SK-N-DZ (cell line): ENCODE measurements at regions not wholly inside any gene's neighbourhood (a gene's known extent, or its start where the extent isn't known, plus 50 kb on each side); places are given as distances from the start of the nearest gene placed in this dataset.
"Not testable (repeated sequence)": the region's sequence is repeated elsewhere in the genome, so short reads cannot be mapped to it uniquely, and the experiment has no call there.

ENCODE experiments used
- DNase-seq: peaks from one replicate; pipeline ENCODE4 v3.0.0-alpha.2; 2015; ENCODE audit warnings: low spot score

DNA sequence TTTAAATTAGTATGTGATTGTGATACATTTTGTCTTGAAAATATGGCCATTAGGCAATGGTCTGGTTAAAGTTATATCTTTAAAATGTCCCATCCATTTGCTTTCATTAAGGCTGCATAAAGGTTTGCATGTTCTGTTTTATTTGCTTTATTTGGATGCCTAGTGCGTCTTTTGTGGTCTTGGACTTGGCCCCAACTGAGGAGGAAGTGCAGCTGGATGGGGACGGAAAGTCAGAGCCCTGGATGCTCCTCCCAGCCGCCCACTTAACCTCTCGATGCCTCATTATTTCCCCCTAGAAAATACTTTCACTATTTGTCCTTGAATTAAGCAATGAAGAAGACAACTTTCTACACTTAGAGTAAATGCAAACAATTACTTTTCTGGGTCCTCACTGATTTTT lies 898.2 kb downstream of the MCTP2 start:
- DNase-seq: no peak

DNA sequence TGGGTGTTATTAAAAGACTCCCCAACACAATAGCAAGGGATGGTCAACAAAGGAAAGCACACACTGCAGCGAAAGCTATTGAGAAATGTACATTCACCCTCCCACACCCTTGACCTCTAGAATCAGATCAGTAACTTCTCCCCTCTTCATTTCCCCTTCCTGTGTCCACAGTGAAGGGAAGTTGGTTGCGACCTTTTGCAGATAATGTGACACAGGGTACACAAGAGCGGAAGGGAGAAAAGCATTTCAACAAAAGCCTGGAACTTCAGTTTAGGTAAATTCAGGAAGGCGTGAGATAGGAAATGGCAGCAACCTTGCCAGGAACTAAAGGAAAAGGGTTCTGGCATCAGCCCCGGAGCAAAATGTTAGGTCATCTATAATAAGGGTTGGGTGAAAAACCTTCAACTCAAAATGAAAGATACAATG lies 899.8 kb downstream of the MCTP2 start:
- DNase-seq: no peak

DNA sequence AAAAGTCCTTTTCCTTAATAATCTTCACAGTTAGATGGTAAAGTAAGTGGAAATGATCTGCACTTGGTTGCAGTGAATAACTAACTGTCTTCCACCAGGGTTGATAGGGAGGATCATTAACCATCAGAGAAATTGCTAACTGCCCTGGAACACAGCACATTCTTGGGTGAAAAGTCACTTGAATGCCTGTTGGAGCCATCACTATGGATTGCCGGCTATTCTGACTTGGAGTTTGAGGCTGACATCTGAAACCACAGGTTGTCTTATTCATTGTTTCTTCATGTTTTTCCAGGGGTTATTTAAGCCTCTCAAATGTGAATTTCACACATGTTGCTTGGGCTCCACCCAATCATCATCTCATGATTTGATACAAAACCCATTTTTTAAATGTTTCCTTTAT lies 901.4 kb downstream of the MCTP2 start:
- no peak for DNase-seq

DNA sequence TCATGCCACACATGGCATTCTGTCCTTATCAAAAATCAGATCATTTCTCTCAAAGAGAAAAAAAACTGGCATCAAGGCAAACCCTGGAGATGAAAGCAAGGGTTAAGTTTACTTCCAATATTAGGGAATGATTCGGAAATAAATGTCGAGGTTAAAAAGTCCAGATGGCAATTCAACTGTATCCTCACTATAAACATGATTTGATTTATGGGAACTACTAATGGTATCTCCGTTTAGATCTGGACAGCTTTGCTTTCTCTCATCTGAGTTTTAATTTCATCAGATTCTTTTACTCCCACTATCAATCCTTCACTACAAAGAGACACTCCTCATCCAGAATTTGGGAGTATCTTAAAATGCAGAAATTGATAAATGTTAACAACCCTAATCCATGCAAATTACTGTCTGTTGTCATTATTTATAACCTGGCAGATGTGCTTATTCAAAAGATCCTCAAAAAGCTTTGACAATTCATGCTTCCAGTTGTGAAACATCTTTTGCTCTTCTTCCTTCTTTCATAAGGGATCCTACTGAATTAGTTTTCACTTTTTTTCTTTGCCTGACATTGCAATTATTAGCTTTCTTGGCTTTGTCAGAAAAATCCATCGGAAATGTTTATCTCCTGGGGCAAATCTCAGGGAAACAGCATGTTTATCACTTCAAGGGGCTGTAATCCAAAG lies 903.2 kb downstream of the MCTP2 start:
- DNase-seq: no peak

DNA sequence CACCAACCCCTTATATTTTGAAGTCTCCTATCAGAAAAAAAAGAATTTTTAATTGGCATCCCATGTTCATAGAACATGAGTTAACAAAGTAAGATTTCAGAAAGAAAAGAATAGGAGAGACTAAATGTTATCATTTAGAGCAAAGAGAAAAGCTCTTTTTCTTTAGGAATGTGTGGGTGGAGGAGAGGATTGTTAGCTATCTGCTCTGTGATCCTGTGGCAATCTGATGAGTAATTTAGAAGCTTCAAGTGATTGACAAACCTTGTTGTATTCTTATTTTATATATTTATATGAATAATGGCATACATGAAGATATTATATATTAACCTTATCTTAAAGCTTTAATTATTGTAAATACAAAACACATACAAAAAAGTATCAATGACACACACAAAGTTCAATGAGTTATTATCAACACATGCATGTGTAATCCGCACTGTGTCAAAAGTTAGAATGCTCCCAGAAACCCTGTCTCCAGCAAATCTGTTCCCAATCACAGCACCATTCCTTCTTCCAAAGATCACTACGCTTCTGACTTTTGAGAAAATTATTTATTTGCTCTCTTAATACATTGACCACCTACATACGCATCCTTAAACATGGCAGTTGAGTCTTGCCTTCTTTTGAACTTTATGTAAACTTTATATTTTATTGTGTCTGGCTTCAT lies 907.4 kb downstream of the MCTP2 start:
- DNase-seq: no peak

DNA sequence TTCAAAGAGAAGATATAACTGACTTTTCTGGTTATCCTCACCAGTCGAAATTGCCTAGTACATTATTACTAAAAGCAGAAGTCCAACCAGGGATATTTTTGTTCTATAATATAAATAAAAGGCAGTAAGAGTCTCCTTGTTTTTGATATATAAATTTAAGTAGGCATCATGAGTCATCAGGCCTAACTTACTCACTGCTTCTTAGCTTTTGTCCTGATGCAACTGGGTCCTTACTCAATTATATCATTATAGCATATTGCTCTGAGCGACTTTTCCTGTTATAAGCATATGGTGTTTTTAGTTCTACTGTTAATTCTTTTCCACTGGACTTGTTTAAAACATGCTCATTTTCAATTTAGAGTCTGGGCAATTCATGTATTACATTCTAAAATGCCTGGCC lies 910.1 kb downstream of the MCTP2 start:
- no peak for DNase-seq

DNA sequence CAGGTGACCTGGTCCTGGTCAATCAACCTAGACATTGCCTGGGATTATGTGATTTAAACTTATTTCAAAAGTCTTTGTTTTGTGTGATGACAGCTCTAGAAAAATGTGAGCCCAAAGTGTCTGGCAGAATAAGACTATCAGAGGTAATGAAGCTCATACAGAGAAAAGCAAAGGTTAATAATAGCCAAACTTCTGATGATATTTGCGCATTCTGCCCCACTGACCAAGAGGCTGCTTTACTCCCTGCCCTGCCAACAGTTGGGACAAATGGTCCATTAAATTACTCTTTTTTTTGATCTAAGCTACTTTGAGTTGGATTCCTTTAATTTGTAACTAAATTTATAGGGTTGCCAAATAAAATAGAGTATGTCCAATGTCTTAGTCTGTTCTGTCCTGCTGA lies 911.2 kb downstream of the MCTP2 start:
- DNase-seq: no peak

DNA sequence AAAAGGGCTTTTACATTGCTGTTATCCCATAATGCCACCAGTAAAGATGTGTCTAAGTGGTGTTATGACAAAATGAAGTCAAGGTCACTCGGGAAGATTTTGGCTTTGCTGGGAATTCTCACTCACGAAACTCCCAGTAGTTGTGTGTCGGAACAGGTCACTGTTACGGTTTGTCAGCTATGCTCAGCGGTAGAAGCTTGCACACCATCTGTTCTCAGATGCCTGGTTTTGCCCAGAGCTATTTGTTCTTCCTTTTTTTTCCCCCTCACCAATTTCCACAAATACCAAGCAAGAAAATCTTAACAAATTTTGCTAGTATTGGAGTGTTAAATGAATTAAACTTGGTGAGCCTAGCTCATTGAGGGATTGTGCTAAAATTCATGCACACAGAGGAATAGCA lies 915.1 kb downstream of the MCTP2 start:
- DNase-seq: no peak

DNA sequence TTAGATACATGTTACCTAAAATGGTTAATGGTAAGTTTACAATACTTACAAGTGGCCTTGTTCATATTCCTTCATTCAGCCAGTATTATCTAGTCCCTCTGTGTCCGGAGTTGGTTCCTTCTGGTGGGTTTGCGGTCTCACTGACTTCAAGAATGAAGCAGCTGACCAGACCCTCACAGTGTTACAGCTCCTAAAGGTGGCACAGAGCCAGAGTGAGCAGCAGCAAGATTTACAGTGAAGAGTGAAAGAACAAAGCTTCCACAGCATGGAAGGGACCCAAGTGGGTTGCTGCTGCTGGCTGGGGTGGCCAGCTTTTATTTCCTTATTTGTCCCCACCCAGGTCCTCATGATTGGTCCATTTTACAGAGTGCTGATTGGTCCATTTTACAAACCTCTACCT lies 916.8 kb downstream of the MCTP2 start:
- no peak for DNase-seq

DNA sequence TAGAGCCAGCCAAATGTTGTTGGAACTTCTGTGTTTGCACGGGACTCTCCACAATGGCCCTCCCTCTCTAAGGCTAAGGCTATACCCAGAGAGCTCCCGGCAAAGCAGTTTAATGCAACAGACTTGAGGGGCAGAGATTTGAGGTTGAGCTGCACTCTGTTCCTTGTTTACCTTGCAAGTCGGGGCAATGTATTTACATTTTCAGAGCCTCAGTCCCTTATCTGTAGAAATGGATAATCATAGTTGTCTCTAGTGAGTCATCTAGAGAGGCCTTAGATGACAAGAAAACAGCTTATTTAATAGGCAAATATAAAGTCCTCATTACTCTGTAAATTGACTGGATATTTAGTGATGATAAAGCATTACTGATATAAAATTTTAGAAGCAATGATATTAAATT lies 917.7 kb downstream of the MCTP2 start:
- DNase-seq: no peak

DNA sequence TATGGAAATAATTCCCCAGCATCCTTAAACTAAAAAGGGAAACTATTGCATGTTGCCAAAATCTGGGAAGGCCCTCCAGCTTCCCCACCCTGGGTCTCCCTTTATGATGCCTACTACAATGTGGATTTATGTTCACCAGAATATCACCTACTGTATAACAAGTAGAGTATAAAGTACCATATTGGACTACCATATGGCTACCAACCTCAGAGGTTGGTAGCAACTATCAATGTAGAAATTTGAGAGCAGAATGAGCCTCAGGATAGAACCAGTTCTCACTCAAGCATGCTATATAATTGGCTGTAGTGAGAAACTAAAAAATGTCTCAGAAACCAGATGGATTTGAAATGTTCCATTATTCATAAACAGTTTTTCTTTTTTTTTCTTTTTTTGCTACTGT lies 918.4 kb downstream of the MCTP2 start:
- DNase-seq: no peak

DNA sequence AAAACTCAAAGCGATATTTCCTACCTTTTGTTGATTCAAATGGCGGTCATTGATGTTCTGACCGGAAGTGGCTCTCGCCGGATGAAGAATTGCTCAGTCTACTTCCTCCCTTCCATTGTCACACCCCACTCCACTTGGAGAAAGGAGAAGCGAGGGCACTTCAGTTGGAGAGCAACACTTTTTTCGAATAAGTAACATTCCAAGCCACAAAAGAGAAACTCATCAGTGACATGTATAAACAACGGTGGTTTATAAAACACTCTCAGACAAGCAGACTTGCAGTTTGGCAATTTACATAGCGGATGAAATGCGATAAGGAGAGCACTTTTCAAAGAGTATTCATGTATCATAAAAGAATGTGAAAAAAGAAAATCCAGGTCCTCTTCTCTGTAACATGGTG lies 919.1 kb downstream of the MCTP2 start:
- no peak for DNase-seq

DNA sequence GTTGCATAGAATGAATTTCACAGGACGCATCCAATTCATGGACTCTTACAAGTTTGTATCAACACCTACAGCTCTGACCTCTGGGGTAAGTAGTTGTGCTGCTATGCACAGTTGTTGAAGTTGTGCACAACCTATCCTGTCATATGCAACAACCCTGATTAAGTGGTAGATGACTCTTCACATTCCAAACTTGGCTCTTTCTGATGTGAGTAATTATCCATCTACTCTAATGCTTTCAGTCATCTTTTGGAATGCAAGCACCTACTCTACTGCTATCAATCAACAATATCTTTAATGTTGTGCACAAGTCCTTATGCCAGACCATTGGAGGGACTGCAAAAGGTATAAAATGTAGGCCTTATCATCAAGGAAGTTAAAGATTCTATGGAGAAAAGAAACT lies 921.4 kb downstream of the MCTP2 start:
- no peak for DNase-seq

DNA sequence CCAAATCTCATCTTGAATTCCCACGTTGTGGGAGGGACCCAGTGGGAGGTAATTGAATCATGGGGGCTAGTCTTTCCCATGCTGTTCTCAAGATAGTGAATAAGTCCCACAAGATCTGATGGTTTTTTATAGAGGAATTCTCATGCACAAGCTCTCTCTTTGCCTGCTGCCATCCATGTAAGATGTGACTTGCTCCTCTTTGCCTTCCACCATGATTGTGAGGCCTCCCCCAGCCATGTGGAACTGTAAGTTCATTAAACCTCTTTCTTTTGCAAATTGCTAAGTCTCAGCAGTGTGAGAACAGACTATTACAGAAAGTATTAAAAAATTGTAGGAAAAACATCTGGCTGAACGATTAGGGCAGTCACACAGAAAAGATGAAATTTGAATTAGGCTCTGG lies 921.8 kb downstream of the MCTP2 start:
- not testable (repeated sequence) for DNase-seq

DNA sequence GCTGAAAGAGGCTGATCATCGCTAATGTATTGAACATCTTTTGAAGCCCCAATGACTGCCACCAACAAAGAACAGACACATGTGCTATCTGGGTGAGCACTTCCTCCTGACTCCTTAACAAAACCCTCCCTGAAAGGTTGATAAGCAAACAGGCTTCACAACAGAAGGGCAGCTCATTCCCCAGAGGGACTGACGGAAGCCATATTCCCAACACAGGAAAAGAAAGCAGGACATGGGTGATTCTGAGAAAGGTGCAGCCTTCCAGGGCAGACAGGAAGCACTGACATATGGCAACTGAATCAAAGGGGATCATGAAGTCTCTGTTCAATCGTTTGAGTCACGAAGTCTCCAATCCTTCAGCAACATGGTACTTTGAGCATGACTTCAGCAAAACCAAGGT lies 929.0 kb downstream of the MCTP2 start:
- DNase-seq: no peak

DNA sequence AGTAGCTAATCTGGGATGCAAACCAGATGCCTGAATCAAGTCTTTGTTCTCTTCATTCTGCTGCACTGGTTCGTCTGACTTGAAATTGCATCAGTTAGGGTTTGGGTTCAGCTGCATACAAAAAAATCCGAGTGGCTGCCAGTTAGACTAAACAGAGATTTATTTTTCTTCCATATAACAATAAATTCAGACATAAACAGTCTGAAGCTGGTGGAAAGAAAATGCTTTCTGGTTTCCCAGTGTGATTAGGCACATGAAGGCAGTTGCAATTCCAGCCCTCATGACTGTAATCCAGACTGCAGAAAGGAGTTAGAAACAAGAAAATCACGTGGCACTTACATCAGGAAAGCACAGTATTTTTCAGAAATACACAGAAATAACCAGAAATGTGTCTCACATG lies 930.7 kb downstream of the MCTP2 start:
- DNase-seq: no peak

DNA sequence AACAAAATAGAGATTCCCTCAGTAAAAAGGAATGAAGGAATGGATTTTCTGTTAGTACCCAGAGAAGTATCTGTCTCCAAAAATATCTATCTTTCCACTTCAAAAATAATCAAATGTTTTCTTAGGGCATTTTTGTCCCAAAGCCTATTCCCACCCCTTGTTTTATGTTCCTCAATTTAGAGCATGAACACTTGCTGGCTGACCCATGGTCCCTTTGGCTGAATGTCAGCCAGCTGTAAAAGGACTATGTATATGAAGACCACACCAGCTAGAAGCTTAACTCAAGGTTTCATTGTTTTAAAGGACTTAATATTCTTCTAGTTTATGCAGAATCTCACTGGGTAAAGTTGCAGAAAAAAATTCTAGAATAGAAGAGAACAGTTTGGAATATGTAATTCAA lies 931.2 kb downstream of the MCTP2 start:
- no peak for DNase-seq

DNA sequence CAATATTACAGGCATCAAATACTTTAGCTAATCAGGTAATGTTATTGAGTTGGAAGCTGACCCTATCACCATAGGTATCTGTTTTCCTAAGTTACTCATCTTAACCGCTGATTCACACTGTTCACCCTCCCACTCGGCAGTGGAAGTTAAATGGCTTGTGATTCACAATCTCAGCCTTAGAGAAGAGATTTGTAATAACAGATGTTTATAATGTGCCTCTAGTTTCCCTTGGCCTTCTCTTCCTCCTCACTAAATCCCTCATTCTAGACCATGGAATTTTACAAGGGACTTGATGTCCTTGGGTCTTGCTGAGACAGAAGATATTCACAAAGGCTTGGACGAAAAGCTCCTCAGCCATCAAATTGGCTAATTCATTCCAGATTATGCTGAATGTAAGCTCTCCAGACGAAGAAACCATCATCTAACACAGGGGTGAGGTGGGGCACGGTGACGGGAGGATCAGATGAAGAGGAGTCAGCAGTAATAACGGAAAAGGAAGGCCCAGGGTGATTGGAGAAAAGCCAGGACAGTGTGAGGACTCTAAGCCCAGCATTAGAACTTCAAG lies 931.7 kb downstream of the MCTP2 start:
- no peak for DNase-seq

DNA sequence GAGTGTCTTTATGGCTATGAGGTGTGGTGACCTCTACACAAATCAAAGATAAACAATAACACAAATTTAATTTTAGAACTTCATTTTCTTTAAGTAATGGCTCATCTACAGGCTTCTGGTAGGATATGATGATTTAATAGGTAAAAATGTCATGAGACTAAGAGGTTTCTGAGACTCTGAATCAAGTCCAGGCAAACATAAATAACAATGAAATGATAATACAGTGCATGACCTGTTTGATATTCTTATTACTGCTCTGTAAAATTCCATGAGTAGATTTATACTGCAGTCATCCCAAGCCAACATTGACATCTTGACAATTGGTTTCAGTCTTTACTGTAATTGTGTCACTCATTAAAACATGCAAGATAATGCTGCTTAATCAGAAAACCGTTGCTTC lies 936.8 kb downstream of the MCTP2 start:
- DNase-seq: no peak

DNA sequence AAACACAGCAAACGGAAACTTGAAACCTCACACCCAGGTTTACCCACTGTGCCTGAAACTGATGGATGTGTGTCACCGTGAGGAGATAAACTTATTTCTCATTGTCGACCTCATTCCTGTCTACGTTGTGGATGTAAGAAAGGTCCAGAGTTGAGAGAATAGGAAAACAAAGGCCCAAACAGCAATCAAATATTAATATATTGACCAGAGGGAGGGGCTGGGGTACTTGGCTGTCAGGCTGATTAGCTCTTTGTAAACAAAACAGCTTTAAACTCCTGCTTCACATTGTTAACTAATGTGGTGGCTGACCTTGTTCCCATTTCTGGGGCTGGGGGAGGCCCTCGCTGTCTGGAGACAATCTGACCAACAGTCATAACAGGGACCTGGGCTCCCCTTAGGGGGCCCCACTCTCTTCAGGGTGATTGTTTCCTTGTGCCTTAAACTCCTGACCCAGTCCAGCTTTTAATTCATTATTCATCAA lies 937.6 kb downstream of the MCTP2 start:
- no peak for DNase-seq

DNA sequence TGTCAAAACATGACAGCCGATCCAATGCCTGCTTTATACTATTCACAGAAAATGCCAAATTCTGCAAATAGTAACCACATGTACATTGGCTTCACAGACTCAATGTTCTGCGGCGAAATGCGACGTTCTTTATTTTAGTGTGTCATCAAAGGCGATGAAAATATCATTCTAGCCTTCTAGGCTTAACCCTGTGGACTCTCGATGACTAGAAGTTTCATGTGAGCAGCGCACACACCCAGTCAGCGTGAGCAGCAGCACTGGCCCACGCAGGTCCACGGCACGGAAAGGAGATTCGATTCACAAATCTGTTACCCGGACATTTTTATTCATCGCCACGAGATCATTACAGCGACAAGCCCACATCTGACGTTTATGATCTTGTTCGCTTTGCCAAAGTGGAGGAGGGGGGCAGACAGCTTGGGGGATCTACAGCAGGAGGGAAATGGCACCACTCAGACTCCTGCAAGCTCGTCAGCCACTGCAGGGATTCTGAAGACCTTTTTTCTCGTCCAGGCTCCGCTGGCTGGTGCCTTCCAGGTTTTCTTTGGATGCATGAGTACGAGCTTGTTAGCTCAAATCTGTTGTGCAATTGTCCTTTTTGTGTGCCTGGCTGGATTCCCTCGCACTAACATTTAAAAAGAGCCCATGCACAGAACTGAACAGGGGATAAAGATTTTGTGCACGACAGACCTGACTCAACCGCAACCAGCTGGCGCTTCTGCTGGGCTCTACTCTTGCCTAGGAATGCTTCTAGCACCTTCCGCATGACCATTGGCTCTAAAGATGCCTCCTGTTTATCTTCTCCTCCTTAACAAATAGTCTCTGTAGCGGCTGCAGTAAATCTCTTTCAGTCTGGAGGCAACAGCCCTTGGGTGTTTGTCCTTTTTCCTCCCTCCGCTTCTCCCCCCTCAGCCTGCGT lies 938.4 kb downstream of the MCTP2 start:
- DNase-seq: no peak
